Stomach (tissue), 4 donors: ENCODE measurements at regions not wholly inside any gene's neighbourhood (a gene's known extent, or its start where the extent isn't known, plus 50 kb on each side); places are given as distances from the start of the nearest gene placed in this dataset.

Experiments
- EP300 ChIP-seq: sonication (generic); formaldehyde crosslinking; IDR thresholded peaks from one replicate; pipeline ENCODE4 v1.6.1; 2017; ENCODE audit warnings: antibody characterized with exemption
- TF ChIP-seq, protein P1 (sequence below), 7 experiments: fragments of 450-650 bp in 4 of 7; fragments of 200-600 bp in 3 of 7; sonication (generic) in 3 of 7; IDR thresholded peaks; one replicate each; pipeline ENCODE4 v1.5.1; 2016 to 2019; ENCODE audit warnings: antibody characterized with exemption in 7 of 7, control low read depth in 2 of 7, mild to moderate bottlenecking in 1 of 7

DNA sequence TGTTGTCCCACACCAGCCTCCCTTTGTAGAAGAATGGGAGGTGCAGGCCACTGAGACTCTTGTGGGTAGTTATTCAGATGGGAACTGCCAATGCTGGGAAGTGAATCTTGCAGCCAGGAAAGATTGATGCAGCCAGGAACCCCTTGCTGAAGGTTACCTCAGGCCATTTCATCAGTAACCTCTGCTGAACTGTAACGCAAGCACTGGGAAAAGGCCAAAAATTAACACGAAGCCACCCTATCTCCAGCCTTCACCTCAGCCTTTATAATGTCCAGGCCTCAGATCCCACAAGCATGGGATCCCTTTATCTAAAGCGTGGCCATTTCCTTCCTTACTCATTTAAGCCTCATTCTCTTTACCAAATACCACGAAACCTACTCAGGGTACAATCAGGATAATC lies 211.1 kb downstream of the SPTSSA start:
- TF ChIP-seq, protein P1, sequence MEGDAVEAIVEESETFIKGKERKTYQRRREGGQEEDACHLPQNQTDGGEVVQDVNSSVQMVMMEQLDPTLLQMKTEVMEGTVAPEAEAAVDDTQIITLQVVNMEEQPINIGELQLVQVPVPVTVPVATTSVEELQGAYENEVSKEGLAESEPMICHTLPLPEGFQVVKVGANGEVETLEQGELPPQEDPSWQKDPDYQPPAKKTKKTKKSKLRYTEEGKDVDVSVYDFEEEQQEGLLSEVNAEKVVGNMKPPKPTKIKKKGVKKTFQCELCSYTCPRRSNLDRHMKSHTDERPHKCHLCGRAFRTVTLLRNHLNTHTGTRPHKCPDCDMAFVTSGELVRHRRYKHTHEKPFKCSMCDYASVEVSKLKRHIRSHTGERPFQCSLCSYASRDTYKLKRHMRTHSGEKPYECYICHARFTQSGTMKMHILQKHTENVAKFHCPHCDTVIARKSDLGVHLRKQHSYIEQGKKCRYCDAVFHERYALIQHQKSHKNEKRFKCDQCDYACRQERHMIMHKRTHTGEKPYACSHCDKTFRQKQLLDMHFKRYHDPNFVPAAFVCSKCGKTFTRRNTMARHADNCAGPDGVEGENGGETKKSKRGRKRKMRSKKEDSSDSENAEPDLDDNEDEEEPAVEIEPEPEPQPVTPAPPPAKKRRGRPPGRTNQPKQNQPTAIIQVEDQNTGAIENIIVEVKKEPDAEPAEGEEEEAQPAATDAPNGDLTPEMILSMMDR (IDR thresholded peaks at IDR 0.05): no peak
- no peak for TF ChIP-seq EP300
